Astrocyte (in vitro differentiated cells and primary cell): ENCODE measurements at regions not wholly inside any gene's neighbourhood (a gene's known extent, or its start where the extent isn't known, plus 50 kb on each side); places are given as distances from the start of the nearest gene placed in this dataset.

Experiments
- CTCF ChIP-seq: IDR thresholded peaks from 2 replicates; pipeline ENCODE4 v1.5.1; 2011; ENCODE audit warnings: low read depth, mild to moderate bottlenecking, inconsistent platforms, low read length, moderate library complexity; ENCODE audit not compliant: insufficient read depth
- EZH2 ChIP-seq: IDR thresholded peaks from 2 replicates; pipeline ENCODE4 v1.6.1; 2012; ENCODE audit warnings: mild to moderate bottlenecking, low read length, inconsistent platforms; ENCODE audit not compliant: insufficient read depth

- TF ChIP-seq CTCF (no peak), EZH2 (no peak)
These were observed 114.2 kb downstream of the SIPA1L2 start for GRCh38 chr1:232515706-232516105.
